ENCODE measurements at regions not wholly inside any gene's neighbourhood (a gene's known extent, or its start where the extent isn't known, plus 50 kb on each side); places are given as distances from the start of the nearest gene placed in this dataset.

GRCh38 chr7:84817016-84817415, 369.8 kb downstream of the SEMA3D start:
- Histone ChIP-seq H3K27me3 (ENCODE audit: control insufficient read depth, insufficient read depth, low read length) (no peaks in the 10 kb centered on the region), H3K79me2 (no peaks in the 10 kb centered on the region), H3K4me3 (ENCODE audit: low read depth, low read length) (no peak overlapping the region), H2AFZ (no peak overlapping the region), H3K4me1 (no peaks in the 10 kb centered on the region), H3K27ac (no peak overlapping the region), H3K4me2 (ENCODE audit: low read length) (no peak overlapping the region), H3K9ac (no peak overlapping the region), H3K9me3 (ENCODE audit: control insufficient read depth, low read length) (no peaks in the 10 kb centered on the region), H3K36me3 (ENCODE audit: control insufficient read depth, insufficient read depth, low read length) (no peaks in the 10 kb centered on the region)
- TF ChIP-seq CTCF (IDR thresholded peaks at IDR 0.05), result no peak

- H3K4me3 ChIP-seq (ENCODE audit: low read depth, low read length), result no peak overlapping the region
- no peaks in the 10 kb centered on the region for H3K9me3 ChIP-seq (ENCODE audit: control insufficient read depth, low read length)
- no peak overlapping the region for H3K9ac ChIP-seq
- no peaks in the 10 kb centered on the region for H3K4me1 ChIP-seq
- no peaks in the 10 kb centered on the region for H3K36me3 ChIP-seq (ENCODE audit: control insufficient read depth, insufficient read depth, low read length)
- H2AFZ ChIP-seq, result no peak overlapping the region
- no peaks in the 10 kb centered on the region for H3K79me2 ChIP-seq
- TF ChIP-seq CTCF (IDR thresholded peaks at IDR 0.05), result no peak
- no peak overlapping the region for H3K4me2 ChIP-seq (ENCODE audit: low read length)
- H3K27ac ChIP-seq, result no peak overlapping the region
- H3K27me3 ChIP-seq (ENCODE audit: control insufficient read depth, insufficient read depth, low read length), result no peaks in the 10 kb centered on the region
These were observed 373.5 kb downstream of the SEMA3D start for GRCh38 chr7:84813376-84813775.

GRCh38 chr7:84812021-84812420, 374.8 kb downstream of the SEMA3D start:
- Histone ChIP-seq H3K9me3 (ENCODE audit: control insufficient read depth, low read length) (no peaks in the 10 kb centered on the region), H3K36me3 (ENCODE audit: control insufficient read depth, insufficient read depth, low read length) (no peaks in the 10 kb centered on the region), H3K9ac (no peak overlapping the region), H3K4me3 (ENCODE audit: low read depth, low read length) (no peak overlapping the region), H3K4me2 (ENCODE audit: low read length) (no peak overlapping the region), H3K79me2 (no peaks in the 10 kb centered on the region), H3K27me3 (ENCODE audit: control insufficient read depth, insufficient read depth, low read length) (no peaks in the 10 kb centered on the region), H2AFZ (no peak overlapping the region), H3K4me1 (no peaks in the 10 kb centered on the region), H3K27ac (no peak overlapping the region)
- TF ChIP-seq CTCF (IDR thresholded peaks at IDR 0.05), result no peak

- Histone ChIP-seq H3K4me1 (no peaks in the 10 kb centered on the region), H3K27me3 (ENCODE audit: control insufficient read depth, insufficient read depth, low read length) (no peaks in the 10 kb centered on the region), H2AFZ (no peak overlapping the region), H3K4me2 (ENCODE audit: low read length) (no peak overlapping the region), H3K9me3 (ENCODE audit: control insufficient read depth, low read length) (no peaks in the 10 kb centered on the region), H3K79me2 (no peaks in the 10 kb centered on the region), H3K36me3 (ENCODE audit: control insufficient read depth, insufficient read depth, low read length) (no peaks in the 10 kb centered on the region), H3K4me3 (ENCODE audit: low read depth, low read length) (no peak overlapping the region), H3K27ac (no peak overlapping the region), H3K9ac (no peak overlapping the region)
- TF ChIP-seq CTCF (IDR thresholded peaks at IDR 0.05), result no peak
These were observed 375.5 kb downstream of the SEMA3D start for GRCh38 chr7:84811362-84811761.

GRCh38 chr7:84809877-84810276, 377.0 kb downstream of the SEMA3D start:
- Histone ChIP-seq H3K9ac (no peak overlapping the region), H3K36me3 (ENCODE audit: control insufficient read depth, insufficient read depth, low read length) (no peaks in the 10 kb centered on the region), H3K4me3 (ENCODE audit: low read depth, low read length) (no peak overlapping the region), H3K27me3 (ENCODE audit: control insufficient read depth, insufficient read depth, low read length) (no peaks in the 10 kb centered on the region), H3K79me2 (no peaks in the 10 kb centered on the region), H3K27ac (no peak overlapping the region), H2AFZ (no peak overlapping the region), H3K4me2 (ENCODE audit: low read length) (no peak overlapping the region), H3K9me3 (ENCODE audit: control insufficient read depth, low read length) (no peaks in the 10 kb centered on the region), H3K4me1 (no peaks in the 10 kb centered on the region)
- TF ChIP-seq CTCF (IDR thresholded peaks at IDR 0.05), result no peak

All from parathyroid adenoma (tissue), 2 donors.